GM19455 (cell line): ENCODE measurements at regions not wholly inside any gene's neighbourhood (a gene's known extent, or its start where the extent isn't known, plus 50 kb on each side); places are given as distances from the start of the nearest gene placed in this dataset.

Experiments
- ATAC-seq: cut with Tn5 transposase; IDR thresholded peaks from one replicate; pipeline ENCODE4 v1.9.1; 2021; ENCODE audit not compliant: unreplicated experiment

DNA sequence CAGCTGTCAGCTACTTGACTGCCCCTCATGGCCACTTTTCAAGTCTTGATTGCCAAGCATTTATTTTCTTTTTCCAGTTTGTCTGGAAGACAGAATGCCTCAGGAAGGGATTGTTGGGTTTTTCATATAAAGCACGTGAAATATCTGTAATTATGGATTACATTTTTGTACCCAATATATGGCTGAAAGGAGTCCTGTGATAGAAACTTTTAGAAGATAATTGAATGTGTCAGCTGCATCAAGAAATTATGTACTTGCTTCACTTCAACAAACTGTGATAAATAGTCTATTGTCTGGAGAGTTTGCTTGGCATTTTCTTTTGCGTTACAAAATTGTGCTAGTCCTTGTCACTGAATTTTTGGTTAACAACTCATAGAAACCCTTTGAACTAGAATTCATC is 247.9 kb upstream of the SLCO3A1 start:
- ATAC-seq = no peak

DNA sequence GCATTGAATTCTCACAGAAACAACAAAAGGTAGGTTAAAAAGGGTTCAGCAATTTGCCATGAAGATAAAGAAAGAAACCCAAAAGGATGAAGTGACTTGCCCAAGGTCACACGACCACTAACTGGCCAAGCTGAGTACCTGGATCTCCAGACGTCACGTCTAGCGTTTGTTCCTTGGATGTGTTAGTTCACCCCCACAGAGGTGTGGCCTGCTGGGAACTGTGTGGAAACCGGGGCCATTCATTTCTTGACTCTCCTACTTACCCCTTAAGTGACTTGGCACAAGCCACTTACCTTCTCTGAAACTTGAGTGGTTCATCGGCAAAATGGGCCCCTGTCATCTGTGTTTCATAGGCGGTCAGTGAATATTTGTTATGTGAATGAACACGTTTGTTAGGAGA is 244.3 kb upstream of the SLCO3A1 start:
- no peak for ATAC-seq

DNA sequence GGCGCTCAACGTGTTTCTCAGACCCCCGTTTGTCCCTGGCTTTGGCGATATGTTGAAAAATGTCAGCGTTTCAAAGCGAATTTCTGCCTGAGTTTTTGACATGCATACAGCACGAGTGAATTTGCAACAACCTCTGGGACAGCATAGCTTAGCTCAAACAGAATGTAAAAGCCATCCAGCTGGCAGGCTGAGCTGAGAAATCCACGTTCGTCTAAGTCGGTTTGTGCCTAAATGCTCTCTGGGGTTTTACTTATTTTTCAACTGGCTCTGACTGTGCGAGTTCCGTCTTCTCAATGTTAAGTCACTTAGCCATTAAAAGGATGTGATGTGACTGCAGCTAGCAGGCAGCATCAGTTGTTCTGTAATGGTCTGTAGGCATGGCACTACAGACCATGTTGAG is 243.5 kb upstream of the SLCO3A1 start:
- ATAC-seq = no peak

DNA sequence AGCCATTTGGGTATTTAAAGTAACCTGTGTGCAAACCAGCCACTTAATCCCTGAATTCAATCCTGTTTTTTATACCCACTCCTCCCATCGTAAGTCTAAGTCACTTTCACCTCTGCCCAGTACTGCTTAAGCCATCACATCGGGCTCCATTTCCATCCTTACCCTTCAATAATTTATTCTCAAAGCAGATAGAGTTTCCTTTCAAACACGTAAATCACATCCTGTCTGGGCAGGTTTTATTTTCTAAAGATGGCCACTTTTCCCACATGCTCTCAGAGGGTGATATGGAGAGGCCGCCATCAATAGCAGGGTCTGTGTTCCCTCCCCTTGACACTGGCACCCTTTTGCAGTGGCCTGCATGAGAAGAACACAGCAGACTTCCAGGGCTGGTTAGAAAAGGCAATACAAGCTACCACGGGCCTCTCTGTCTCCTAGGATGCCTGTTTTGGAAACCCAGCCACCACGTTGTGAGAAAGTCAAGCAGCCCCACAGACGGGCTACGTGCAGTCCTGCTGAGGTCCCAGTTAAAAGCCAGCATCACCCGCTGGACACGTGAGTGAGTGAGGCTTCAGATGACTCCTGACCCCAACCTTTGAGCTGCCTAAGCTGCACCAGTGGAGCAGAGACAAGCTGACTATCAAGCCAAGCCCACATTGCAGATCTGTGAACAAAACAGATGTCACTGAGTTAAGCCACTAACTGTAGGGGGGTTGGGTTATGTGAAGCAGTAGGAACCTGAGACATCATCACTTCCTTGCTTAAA is 241.8 kb upstream of the SLCO3A1 start:
- ATAC-seq = no peak

DNA sequence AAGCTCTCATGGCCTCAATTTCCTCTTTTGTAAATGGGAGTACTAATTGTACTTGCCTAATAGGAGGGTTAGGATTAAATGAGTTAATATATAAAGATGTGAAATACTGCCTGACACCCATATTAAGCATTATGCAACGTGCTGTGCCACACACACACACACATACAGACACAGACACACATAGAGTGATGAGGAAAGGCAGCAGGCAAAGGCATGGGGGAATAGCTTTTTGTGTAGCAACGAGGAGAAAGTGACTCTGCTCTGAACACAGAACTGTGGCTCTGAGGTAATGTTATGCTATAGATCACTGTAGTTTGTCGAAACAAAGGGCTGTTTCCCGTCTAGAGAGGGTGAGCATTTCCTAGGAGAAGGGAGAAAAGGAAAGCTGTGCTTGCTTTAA is 233.3 kb upstream of the SLCO3A1 start:
- ATAC-seq = no peak

DNA sequence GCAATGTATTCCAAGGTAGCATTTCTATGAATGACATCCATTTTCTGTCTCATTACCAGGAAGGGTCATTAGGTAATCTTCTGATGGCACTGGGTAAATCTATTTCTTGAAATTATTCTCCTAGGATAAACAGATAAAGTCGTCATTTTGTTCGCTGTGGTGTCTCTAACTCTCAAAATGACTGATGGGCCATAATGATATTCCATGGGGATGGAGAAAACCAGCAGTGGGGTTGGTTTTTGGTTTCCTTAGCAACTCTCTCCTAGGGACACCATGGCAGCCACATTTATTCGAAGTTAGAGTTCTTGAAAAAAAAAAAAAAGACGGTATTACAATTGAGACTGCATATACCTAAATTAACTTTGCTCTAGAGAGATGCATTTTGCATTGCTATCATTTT is 231.3 kb upstream of the SLCO3A1 start:
- ATAC-seq = no peak

DNA sequence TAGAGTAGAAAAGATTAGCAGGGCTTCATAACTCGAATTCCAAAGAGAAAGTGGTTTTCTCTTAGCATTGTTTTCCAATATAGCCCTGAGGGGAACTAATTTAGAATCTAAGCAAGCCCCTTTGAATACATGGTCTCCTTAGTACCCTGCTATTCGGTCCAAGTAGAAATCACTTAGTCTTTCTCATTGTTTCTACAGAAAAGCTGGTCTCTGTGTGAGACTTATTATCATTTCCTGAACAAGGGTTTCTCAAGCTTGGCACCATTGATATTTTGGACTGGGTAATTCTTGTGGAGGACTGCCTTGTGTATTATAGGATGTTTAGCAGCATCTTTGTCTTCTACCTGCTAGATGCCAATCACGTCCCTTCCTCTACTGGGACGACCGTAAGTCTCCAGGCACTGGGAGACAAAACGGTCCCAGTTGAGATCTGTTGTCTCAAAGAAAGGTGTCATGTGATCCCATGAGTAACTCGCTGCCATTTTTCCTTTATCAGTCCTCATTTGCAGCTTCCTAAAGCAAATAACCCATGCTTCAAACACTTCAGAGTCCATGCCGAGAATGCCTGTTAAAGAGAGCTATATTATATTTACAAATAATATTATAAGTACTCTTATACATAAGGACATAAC is 230.7 kb upstream of the SLCO3A1 start:
- ATAC-seq = no peak

DNA sequence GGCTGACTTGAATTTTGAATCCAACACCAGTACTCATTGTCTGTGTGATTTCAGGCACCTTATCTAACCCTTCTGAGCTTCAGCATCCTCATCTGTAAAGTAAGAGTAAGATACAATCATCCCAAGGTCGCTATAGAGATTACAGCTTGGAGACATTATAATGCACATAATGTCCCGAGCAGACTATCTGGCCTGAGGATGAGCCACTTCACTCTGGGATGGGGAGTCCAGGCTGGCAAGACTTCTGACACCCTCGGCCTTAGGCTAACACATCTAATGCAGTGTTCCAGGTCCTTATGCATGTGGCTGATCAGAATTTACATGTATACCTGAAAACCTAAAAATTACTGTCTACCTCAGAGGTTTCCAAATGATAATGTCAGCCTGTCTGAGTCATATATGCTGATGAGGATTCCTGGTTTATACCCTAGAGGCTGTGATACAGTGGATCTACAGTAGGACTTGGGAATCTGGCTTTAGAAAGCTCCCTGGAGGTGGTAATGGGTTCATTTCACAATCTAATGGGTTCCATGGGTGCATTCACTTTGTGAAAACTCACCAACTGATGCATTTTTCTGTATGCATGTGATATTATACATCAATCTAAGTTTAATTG is 229.0 kb upstream of the SLCO3A1 start:
- ATAC-seq = no peak

DNA sequence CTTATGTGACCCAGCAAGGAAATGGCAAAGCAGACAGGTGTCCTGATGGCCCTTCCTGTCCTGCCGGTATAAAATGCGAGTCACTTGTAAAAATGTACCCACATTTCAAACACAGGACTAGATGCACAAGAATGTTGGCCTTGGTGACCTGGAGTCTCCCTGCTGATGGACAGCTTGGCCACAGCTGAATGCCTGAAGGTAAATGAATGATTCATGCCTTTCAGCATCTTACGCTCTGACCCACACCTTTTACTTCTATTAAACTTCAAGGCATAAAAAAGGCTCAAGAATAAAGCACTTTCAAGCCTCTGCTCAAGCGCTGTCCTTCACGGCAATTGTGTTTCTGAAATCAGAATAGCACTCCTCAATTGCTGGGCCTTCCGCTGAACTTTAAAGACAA is 228.0 kb upstream of the SLCO3A1 start:
- ATAC-seq = no peak

DNA sequence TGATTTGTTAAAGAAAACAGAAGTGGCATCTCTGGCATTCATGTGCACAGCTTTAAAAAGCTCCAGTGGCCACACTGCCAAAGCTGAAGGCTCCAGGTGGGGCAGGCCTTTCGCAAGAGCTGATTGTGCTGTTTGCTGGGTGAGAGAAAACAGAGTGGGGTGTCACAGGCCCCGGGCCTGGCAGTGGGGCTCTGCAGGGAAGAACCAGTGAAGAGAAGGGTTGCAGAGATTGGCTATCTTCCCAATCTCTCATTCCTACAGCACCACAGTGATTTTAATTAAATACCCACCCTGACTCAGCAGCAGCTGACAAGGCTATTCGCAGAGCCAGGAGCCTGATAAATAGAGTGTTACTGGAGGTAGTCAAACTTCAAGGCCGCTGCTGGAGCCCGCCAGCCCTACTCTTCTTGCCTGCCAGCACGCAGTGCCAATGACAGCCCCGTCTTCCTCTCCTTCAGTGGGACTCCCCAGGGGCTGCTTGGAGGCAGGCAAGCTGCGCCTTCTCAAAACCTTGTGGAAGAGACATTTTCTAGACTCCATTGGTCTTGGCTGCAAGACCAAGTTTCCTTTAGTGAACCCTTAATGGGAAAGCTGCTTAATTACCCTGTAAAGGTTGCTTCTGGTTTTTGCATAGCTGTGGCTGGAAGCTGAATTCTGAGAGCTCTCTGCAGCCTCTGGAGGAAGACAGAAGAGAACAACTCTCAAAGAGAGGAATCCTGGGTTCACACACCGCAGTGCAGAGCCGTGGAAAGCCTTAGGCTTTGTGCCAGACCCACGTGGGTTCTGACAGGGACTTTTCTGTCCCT is 225.8 kb upstream of the SLCO3A1 start:
- no peak for ATAC-seq

DNA sequence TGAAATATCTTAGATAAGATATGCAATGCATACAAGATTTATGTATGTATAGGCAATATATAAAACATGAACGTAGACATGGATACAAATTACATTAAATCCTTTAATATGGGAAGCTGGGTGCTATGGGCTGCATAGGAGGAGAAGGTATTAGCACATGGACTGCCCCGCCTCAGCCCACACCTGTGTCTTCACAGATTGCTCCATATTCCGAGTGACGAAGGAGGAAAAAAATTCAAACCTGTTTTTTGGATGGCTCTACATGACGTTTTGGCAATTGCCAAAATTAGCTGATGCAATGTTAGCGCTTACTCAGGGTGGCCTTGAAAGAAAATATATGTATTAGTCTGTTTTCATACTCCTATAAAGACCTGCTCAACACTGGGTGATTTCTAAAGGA is 223.4 kb upstream of the SLCO3A1 start:
- ATAC-seq = no peak

DNA sequence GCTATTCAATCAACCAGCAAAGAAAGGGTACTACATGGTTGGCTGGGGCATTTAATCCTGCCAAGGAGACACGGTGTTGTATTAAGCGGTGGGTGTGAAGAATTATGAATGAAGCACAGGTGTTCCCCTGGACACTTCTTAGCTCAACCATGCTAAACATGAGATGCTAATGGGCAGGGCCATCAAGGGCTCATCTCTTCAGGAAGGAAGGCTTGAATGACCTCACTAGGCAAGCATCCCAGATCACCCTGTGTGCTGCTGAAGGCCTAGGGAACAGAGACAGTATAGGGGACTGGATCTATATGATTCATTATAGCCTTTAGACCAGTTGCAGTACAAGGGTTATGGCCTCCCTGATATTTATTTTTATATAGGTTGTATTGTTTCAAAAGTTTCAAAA is 221.3 kb upstream of the SLCO3A1 start:
- no peak for ATAC-seq

DNA sequence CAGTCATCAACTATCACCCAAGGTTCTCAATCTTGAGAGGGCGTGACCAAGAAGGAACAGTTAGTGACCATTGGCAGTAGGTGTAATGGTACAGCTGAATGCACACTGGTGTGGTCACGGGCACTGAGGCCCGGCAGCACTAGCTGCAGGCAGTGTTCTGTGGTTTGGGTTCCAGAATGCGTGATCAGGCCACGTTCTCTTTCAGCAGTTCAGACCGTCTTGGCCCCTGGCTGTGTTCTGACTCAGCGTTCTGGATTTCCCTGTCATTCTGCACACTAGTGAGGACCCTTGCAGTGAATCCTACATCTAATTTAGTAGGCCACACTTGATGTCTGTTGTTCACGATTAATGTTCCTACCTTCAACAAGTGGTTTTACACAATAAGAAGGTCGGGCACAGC is 220.5 kb upstream of the SLCO3A1 start:
- ATAC-seq = no peak

DNA sequence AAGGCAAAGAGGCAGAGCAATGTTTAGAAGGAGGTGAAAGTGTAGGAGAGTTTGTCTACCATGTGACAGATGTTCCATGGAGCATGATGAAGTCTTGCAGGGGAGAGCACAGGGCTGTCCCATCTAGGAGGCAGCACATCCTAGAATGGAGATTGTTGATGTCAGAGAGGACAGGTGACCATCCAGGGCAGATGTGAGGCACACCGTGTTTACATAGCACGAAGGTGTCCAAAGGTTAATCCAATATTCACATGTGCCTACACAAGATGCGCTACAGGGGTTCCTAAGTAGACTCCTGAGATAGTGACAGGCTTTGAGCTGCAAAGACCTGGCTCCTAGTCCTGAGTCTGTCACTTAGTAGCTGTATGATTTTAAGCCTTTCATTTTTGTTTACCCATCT is 219.3 kb upstream of the SLCO3A1 start:
- no peak for ATAC-seq

DNA sequence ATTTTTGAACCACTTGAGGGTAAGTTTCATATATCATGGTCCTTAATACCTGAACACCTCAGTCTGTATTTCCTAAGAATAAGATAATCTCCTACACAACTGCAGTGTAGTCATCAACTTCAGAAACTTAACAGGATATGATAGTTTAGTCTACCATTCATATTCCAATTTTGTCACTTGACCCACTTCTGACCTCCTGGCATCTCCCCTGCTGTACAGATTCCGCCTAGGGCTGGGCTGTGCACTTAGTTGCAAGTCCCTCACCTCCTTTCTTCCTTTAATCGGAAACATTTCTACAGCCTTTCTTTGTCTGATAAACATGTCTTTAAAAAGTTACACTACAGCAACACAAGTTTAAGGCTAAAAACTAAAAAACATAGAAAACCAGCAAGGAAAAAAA is 218.4 kb upstream of the SLCO3A1 start:
- ATAC-seq = no peak

DNA sequence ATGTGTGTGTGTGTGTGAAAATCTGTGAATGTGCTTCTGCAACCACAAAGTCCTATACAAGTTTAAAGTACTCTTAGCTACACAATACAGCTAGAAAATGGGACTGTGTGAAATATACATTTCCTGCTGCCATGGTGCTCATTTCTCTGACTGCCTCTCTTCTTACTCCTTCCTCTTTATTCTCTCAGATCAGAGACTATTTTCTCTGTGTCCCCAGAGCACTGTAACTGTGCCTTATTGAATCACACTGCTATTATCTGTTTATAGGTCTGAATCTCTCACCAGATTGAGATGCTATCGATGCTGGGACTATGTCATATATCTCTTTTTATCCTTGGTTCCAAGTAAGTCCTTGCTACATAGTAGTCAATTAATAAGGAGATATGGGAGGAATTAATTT is 217.9 kb upstream of the SLCO3A1 start:
- ATAC-seq = no peak

DNA sequence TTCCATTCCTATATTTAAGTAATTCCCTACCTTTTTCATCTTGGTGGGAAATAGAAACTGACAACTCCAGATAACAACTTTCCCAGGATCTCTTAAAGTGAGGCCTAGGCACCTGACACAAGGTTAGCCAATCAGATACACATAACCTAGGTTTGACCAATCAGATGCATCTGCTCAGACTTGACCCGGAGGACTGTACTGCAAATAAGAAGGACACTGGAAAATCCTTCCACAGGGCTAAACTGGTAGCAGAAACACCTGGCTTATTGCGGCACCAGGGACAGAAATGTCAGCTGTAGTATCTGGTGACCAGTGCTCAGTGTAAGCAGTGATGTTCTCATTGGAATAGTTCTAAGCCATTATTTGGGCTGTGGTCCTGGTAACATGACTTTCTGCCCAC is 204.5 kb upstream of the SLCO3A1 start:
- ATAC-seq = no peak

DNA sequence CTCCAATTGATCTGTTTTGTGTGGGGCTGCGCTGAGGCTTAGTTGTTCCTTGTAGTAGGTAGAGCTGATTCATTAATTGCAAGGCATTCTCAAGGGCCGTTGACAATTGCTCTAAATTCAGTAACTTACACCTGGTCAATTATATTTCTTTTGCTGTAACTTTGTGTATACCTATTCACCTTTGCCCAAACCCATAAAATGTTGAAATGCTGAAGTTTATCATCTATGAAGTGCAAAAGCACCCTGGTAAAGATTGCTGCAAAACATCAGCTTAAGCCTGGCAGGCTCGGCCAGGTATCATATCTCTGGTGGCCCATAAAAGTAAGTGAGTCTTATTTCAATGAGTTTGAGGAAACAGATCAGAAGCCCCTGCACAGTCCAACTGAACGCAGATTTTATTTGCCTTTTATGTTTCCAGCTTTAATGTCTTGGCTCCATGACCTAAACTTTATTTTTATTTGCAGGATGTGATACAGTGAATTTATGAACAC is 203.6 kb upstream of the SLCO3A1 start:
- ATAC-seq = no peak

DNA sequence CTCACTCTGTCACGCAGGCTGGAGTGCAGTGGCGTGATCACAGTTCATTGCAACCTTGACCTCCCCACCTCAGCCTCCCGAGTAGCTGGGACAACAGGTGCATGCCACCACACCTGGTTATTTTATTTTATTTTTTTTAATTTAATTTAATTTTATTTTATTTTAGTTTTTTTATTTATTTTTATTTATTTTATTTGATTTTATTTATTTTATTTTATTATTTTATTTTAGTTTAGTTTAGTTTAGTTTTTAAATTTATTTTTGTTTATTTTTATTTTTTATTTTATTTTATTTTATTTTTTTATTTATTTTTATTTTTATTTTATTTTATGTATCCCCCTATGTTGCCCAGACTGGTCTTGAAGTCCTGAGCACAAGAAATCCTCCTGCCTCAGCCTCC is 202.3 kb upstream of the SLCO3A1 start:
- ATAC-seq = no peak

DNA sequence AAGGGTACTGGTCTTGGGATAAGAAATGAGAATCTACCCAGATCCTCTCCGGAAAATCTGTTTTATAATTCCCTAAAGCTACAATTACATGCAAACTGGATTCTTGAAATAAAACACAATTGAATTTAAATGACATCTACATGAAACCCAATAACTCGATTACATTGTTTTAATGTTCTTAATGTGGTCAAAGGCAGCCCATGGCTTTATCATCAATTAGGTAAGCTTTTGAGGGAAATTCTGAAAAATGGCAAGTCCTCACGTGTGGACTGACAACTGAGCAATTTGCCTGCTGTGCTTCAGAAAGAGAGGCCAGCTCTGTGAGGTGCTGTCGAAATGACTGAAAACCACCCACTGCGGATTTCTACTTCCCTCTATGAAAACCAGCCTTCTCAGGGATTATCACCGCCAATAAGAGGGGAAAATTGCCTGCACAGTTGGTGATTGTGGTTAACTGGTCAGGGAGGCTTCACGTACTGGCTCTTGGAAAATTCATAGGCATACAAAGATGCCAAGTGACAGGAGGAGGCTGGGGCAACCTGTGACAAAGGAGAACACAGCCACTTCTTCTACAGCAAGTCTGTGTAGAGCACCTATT is 200.8 kb upstream of the SLCO3A1 start:
- no peak for ATAC-seq
